SU-DHL-6 (cell line): ENCODE measurements at regions not wholly inside any gene's neighbourhood (a gene's known extent, or its start where the extent isn't known, plus 50 kb on each side); places are given as distances from the start of the nearest gene placed in this dataset.

Experiments
- H2AFZ ChIP-seq: fragments of 200-600 bp; sonication (generic); 2 replicates; pipeline ENCODE4 v1.6.1; 2014; ENCODE audit warnings: low read depth, mild to moderate bottlenecking, moderate library complexity, mixed read lengths, antibody characterized with exemption, low read length; ENCODE audit not compliant: severe bottlenecking
- H3F3A ChIP-seq: fragments of 200-600 bp; shearing (Covaris generic); 2 replicates; pipeline ENCODE4 v1.6.0; 2016; ENCODE audit warnings: antibody characterized with exemption, mild to moderate bottlenecking; ENCODE audit not compliant: insufficient read depth
- H3K27ac ChIP-seq: fragments of 200-600 bp; sonication (generic); 2 replicates; pipeline ENCODE4 v1.5.1; 2016; ENCODE audit warnings: low read depth, mild to moderate bottlenecking, low read length, moderate library complexity, mixed read lengths
- H3K27me3 ChIP-seq: fragments of 200-600 bp; sonication (generic), shearing (Covaris generic); 2 replicates; pipeline ENCODE4 v1.6.0; 2014; ENCODE audit warnings: mild to moderate bottlenecking, low read length
- H3K36me3 ChIP-seq: fragments of 200-600 bp; sonication (generic); 2 replicates; pipeline ENCODE4 v1.6.1; 2014; ENCODE audit warnings: mild to moderate bottlenecking, low read length, mixed read lengths
- H3K4me2 ChIP-seq: fragments of 300-600, 200-600 bp; shearing (Covaris generic), sonication (generic); 2 replicates; pipeline ENCODE4 v1.6.0; 2014; ENCODE audit warnings: low read length, low read depth, mild to moderate bottlenecking; ENCODE audit not compliant: poor library complexity, severe bottlenecking
- H3K4me3 ChIP-seq: fragments of 200-600 bp; sonication (generic); 2 replicates; pipeline ENCODE4 v1.5.1; 2014; ENCODE audit warnings: antibody characterized with exemption, low read length, mild to moderate bottlenecking, mixed read lengths; ENCODE audit not compliant: insufficient read depth, poor library complexity, severe bottlenecking
- H3K79me2 ChIP-seq: fragments of 200-600 bp; sonication (generic); 2 replicates; pipeline ENCODE4 v1.6.1; 2014; ENCODE audit warnings: mild to moderate bottlenecking, low read length, moderate library complexity; ENCODE audit not compliant: insufficient read depth
- H3K9ac ChIP-seq: fragments of 200-600 bp; sonication (generic); 2 replicates; pipeline ENCODE4 v1.7.0; 2014; ENCODE audit warnings: mild to moderate bottlenecking, low read length
- H3K9me2 ChIP-seq: fragments of 200-600 bp; sonication (generic); replicated peaks from 2 replicates; pipeline ENCODE4 v1.6.1; 2014; ENCODE audit warnings: low read length; ENCODE audit not compliant: insufficient read depth
- H3K9me3 ChIP-seq: fragments of 200-600 bp; sonication (generic); 2 replicates; pipeline ENCODE4 v1.6.1; 2014; ENCODE audit warnings: low read length, mixed read lengths; ENCODE audit not compliant: insufficient read depth
- H4K20me1 ChIP-seq: fragments of 200-600 bp; sonication (generic); 2 replicates; pipeline ENCODE4 v1.6.1; 2014; ENCODE audit warnings: low read depth, mild to moderate bottlenecking, antibody characterized with exemption, low read length, moderate library complexity, mixed read lengths
- CTCF ChIP-seq: fragments of 200-600 bp; sonication (generic); IDR thresholded peaks from one replicate; pipeline ENCODE4 v1.5.1; 2017; ENCODE audit warnings: antibody characterized with exemption, mild to moderate bottlenecking, low read length, moderate library complexity; ENCODE audit not compliant: insufficient read depth, poor library complexity, severe bottlenecking
- EZH2phosphoT487 ChIP-seq: fragments of 200-600 bp; sonication (generic), shearing (Covaris generic); conservative IDR thresholded peaks from 2 replicates; pipeline ENCODE4 v1.6.1; 2018; ENCODE audit warnings: mild to moderate bottlenecking, antibody characterized with exemption, low read length, moderate library complexity, mixed read lengths

DNA sequence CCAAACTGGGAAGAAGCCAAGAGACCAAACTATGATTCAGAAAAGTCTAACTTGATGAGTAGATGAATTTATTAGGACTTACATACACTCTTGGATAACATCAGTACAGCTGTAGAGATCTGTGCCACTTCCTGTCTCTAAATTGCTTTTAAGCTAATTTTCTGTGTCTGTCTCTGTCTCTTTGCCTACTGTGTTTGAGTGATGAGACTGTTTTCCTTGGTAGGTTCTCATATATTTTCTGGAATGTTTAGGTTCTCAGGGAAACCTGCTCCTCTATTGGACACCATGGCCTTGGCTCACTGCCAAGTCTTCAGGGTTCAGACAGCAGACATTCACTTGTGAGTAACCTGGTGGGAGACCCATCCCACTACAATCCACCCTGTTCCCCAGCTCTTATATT, 103.5 kb upstream of the KIF2B start:
- no peak overlapping the region for H2AFZ ChIP-seq
- H3K9me3 ChIP-seq, result no peaks in the 10 kb centered on the region
- no peaks in the 10 kb centered on the region for H3K79me2 ChIP-seq
- H3K36me3 ChIP-seq, result no peaks in the 10 kb centered on the region
- no peak overlapping the region for H3K4me2 ChIP-seq
- no peak overlapping the region for H3K4me3 ChIP-seq
- no peaks in the 10 kb centered on the region for H3K27me3 ChIP-seq
- TF ChIP-seq EZH2phosphoT487 (no peak), CTCF (no peak)
- H3K27ac ChIP-seq, result no peak overlapping the region
- no peaks in the 10 kb centered on the region for H3F3A ChIP-seq
- H3K9ac ChIP-seq, result no peak overlapping the region
- H4K20me1 ChIP-seq, result no peaks in the 10 kb centered on the region
- H3K9me2 ChIP-seq, result no peaks in the 10 kb centered on the region

GRCh38 chr17:53707566-53707965, 115.2 kb upstream of the KIF2B start:
- Histone ChIP-seq H3K9ac (no peak overlapping the region), H2AFZ (no peak overlapping the region), H3K27ac (no peak overlapping the region), H3F3A (no peaks in the 10 kb centered on the region), H3K9me3 (no peaks in the 10 kb centered on the region), H3K36me3 (no peaks in the 10 kb centered on the region), H3K9me2 (no peaks in the 10 kb centered on the region), H4K20me1 (no peaks in the 10 kb centered on the region), H3K79me2 (no peaks in the 10 kb centered on the region), H3K4me3 (no peak overlapping the region), H3K27me3 (no peaks in the 10 kb centered on the region), H3K4me2 (no peak overlapping the region)
- TF ChIP-seq CTCF, result no peak
- TF ChIP-seq EZH2phosphoT487, result no peak

DNA sequence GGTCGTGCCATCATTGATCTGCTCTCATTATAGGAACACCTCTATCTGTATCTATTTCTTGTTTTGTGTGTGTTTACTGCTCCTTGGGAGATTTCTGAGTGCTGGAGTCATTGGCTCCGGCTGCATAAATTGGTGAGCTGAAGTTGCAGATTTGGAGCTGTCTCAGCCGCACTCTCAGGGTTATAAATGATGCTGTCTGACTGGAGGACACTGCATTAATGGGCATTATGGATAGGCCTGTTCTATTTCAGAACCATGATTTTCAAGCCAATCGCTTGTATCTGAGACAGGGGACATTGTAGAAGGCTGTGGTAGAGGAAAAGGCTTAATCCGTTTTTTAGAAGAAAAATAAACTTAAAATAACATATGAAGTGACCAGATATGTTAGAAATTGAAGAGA, 126.4 kb upstream of the KIF2B start:
- no peaks in the 10 kb centered on the region for H3K9me3 ChIP-seq
- no peak overlapping the region for H2AFZ ChIP-seq

More for the DNA sequence above, 126.4 kb upstream of the KIF2B start:
- Histone ChIP-seq H3F3A (no peaks in the 10 kb centered on the region), H3K9me2 (no peaks in the 10 kb centered on the region), H3K27me3 (no peaks in the 10 kb centered on the region), H3K4me3 (no peak overlapping the region), H3K79me2 (no peaks in the 10 kb centered on the region), H3K36me3 (no peaks in the 10 kb centered on the region), H4K20me1 (no peaks in the 10 kb centered on the region), H3K9ac (no peak overlapping the region), H3K4me2 (no peak overlapping the region), H3K27ac (no peak overlapping the region)
- TF ChIP-seq CTCF (no peak), EZH2phosphoT487 (no peak)
